MM.1S (cell line): ENCODE measurements at regions not wholly inside any gene's neighbourhood (a gene's known extent, or its start where the extent isn't known, plus 50 kb on each side); places are given as distances from the start of the nearest gene placed in this dataset.

Experiments used
- CTCF ChIP-seq: fragments of 300-600 bp; sonication (generic); IDR thresholded peaks from 2 replicates; pipeline ENCODE4 v1.5.1; 2016; ENCODE audit warnings: antibody characterized with exemption, low read length, mixed read lengths
- EZH2 ChIP-seq: fragments of 300-600 bp; sonication (generic); optimal IDR thresholded peaks from 2 replicates; pipeline ENCODE3; 2017; ENCODE audit warnings: low read depth, mild to moderate bottlenecking, antibody characterized with exemption, low read length, mixed read lengths
- EZH2phosphoT487 ChIP-seq: fragments of 300-600 bp; sonication (generic); IDR thresholded peaks from 2 replicates; pipeline ENCODE4 v1.6.1; 2018; ENCODE audit warnings: antibody characterized with exemption, low read length

- no peak for TF ChIP-seq CTCF
- TF ChIP-seq EZH2: no peak
- no peak for TF ChIP-seq EZH2phosphoT487
Observed at GRCh38 chr21:15195104-15195503, 130.3 kb upstream of the NRIP1 start.
